H1 (cell line): ENCODE measurements at regions not wholly inside any gene's neighbourhood (a gene's known extent, or its start where the extent isn't known, plus 50 kb on each side); places are given as distances from the start of the nearest gene placed in this dataset.

Experiments
- CTCF ChIA-PET: fragments of 300-600 bp; sonication (Branson Sonifier 250); formaldehyde crosslinking; loops from one replicate; lab custom pipeline; 2021; ENCODE audit not compliant: partially characterized antibody; lab: Charles Lee
- POLR2A ChIA-PET: fragments of 300-600 bp; sonication (Branson Sonifier 250); formaldehyde crosslinking; loops from one replicate; lab custom pipeline; 2021; ENCODE audit warnings: inconsistent platforms; ENCODE audit not compliant: partially characterized antibody; lab: Charles Lee
- DNase-seq, 2 experiments: peaks; one replicate each; pipeline versions ENCODE4 v3.0.0 to v3.0.0-alpha.2; 2010 to 2022; ENCODE audit warnings: low spot score in 2 of 2, low read depth in 1 of 2, mixed read lengths in 1 of 2
- FAIRE-seq: peaks from 2 replicates; lab custom pipeline; 2011; peaks lifted over from hg19 to GRCh38; lab: Jason Lieb, UNC
- H2AFZ ChIP-seq: 2 replicates; pipeline ENCODE4 v1.8.1; 2012; ENCODE audit warnings: low read length, inconsistent platforms
- H2AK5ac ChIP-seq: 2 replicates; pipeline ENCODE4 v1.6.1; 2013; ENCODE audit warnings: low read depth, low read length
- H2BK120ac ChIP-seq: replicated peaks from 2 replicates; pipeline ENCODE3; 2013; ENCODE audit warnings: low read depth, low read length, inconsistent platforms
- H2BK12ac ChIP-seq: 2 replicates; pipeline ENCODE4 v1.6.1; 2013; ENCODE audit warnings: low read depth, low read length
- H2BK15ac ChIP-seq: 2 replicates; pipeline ENCODE4 v1.6.1; 2013; ENCODE audit warnings: low read length
- H2BK20ac ChIP-seq: 2 replicates; pipeline ENCODE4 v1.6.1; 2013; ENCODE audit warnings: low read length
- H2BK5ac ChIP-seq: 2 replicates; pipeline ENCODE4 v1.6.1; 2013; ENCODE audit warnings: low read depth, low read length
- H3K14ac ChIP-seq: 2 replicates; pipeline ENCODE4 v1.6.1; 2013; ENCODE audit warnings: inconsistent platforms; ENCODE audit not compliant: insufficient read length
- H3K18ac ChIP-seq: 2 replicates; pipeline ENCODE4 v1.6.1; 2013; ENCODE audit warnings: low read length; ENCODE audit errors: extremely low read depth
- H3K23ac ChIP-seq: 2 replicates; pipeline ENCODE4 v1.6.1; 2013; ENCODE audit warnings: inconsistent platforms; ENCODE audit not compliant: insufficient read length
- H3K23me2 ChIP-seq: 2 replicates; pipeline ENCODE4 v1.6.1; 2013; ENCODE audit warnings: low read depth, low read length
- H3K27ac ChIP-seq: 2 replicates; pipeline ENCODE4 v1.6.1; 2011; ENCODE audit warnings: low read depth, low read length, inconsistent platforms
- H3K27me3 ChIP-seq, 4 experiments: replicated peaks in 1 of 4; 1 replicate in 1 of 4; 2 replicates in 3 of 4; pipeline versions ENCODE4 v1.6.1 to v1.8.1; 2011 to 2013; ENCODE audit warnings: low read length in 3 of 4, mild to moderate bottlenecking in 3 of 4, inconsistent platforms in 2 of 4, mixed read lengths in 2 of 4, moderate library complexity in 1 of 4; ENCODE audit not compliant: control insufficient read depth in 3 of 4, insufficient read depth in 3 of 4; ENCODE audit errors: extremely low read depth in 1 of 4
- H3K36me3 ChIP-seq, 4 experiments: 2 replicates each; pipeline versions ENCODE4 v1.6.1 to v1.8.1; 2011 to 2013; ENCODE audit warnings: mild to moderate bottlenecking in 4 of 4, low read length in 3 of 4, moderate library complexity in 2 of 4, control low read depth in 1 of 4, inconsistent platforms in 1 of 4; ENCODE audit not compliant: insufficient read depth in 4 of 4, control insufficient read depth in 2 of 4
- H3K4ac ChIP-seq: replicated peaks from 2 replicates; pipeline ENCODE3; 2013; ENCODE audit warnings: low read length, low read depth, mixed read lengths, inconsistent platforms; ENCODE audit not compliant: insufficient read length
- H3K4me1 ChIP-seq, 4 experiments: replicated peaks in 1 of 4; 1 replicate in 1 of 4; 2 replicates in 3 of 4; pipeline versions ENCODE4 v1.6.1 to v1.8.1; 2011 to 2013; ENCODE audit warnings: low read length in 3 of 4, inconsistent platforms in 2 of 4, mixed read lengths in 1 of 4; ENCODE audit not compliant: insufficient read depth in 4 of 4, control insufficient read depth in 3 of 4
- H3K4me2 ChIP-seq, 2 experiments: 2 replicates each; pipeline versions ENCODE4 v1.6.1 to v1.8.1; 2011 to 2013; ENCODE audit warnings: low read depth in 2 of 2, low read length in 2 of 2, control low read depth in 1 of 2, inconsistent platforms in 1 of 2, mild to moderate bottlenecking in 1 of 2; ENCODE audit not compliant: insufficient read depth in 1 of 2
- H3K4me3 ChIP-seq, 4 experiments: fragments of 200-600, 300-600 bp in 1 of 4; sonication (generic), shearing (Covaris generic), sonication (Bioruptor Twin) in 1 of 4; 2 replicates each; pipeline versions ENCODE4 v1.5.1 to v1.8.1; 2011 to 2016; ENCODE audit warnings: low read length in 4 of 4, low read depth in 3 of 4, control low read depth in 2 of 4, inconsistent platforms in 2 of 4, mild to moderate bottlenecking in 2 of 4, mixed read lengths in 1 of 4, moderate library complexity in 1 of 4; ENCODE audit not compliant: insufficient read depth in 2 of 4; ENCODE audit errors: extremely low read depth in 1 of 4
- H3K56ac ChIP-seq: replicated peaks from 2 replicates; pipeline ENCODE3; 2013; ENCODE audit warnings: low read depth, mild to moderate bottlenecking, mixed read lengths, low read length, inconsistent platforms; ENCODE audit not compliant: insufficient read length
- H3K79me1 ChIP-seq: 2 replicates; pipeline ENCODE4 v1.6.1; 2013; ENCODE audit warnings: low read depth, low read length, control low read depth
- H3K79me2 ChIP-seq, 2 experiments: 2 replicates each; pipeline versions ENCODE4 v1.6.1 to v1.8.1; 2012 to 2013; ENCODE audit warnings: low read length in 2 of 2, mild to moderate bottlenecking in 2 of 2, inconsistent platforms in 1 of 2; ENCODE audit not compliant: insufficient read depth in 2 of 2, control insufficient read depth in 1 of 2
- H3K9ac ChIP-seq, 4 experiments: replicated peaks in 1 of 4; 1 replicate in 1 of 4; 2 replicates in 3 of 4; pipeline versions ENCODE4 v1.6.1 to v1.8.1; 2011 to 2013; ENCODE audit warnings: low read depth in 3 of 4, low read length in 3 of 4, control low read depth in 2 of 4, mild to moderate bottlenecking in 2 of 4, moderate library complexity in 2 of 4, inconsistent platforms in 1 of 4; ENCODE audit errors: extremely low read depth in 1 of 4
- H3K9me3 ChIP-seq, 2 experiments: 2 replicates each; pipeline versions ENCODE4 v1.6.1 to v1.8.1; 2012 to 2013; ENCODE audit warnings: mild to moderate bottlenecking in 2 of 2, moderate library complexity in 2 of 2, control low read depth in 1 of 2, inconsistent platforms in 1 of 2, low read depth in 1 of 2, low read length in 1 of 2, mixed read lengths in 1 of 2; ENCODE audit not compliant: insufficient read depth in 2 of 2
- H4K20me1 ChIP-seq, 2 experiments: replicated peaks in 1 of 2; 2 replicates each; pipeline versions ENCODE3 to v1.8.1; 2011 to 2013; ENCODE audit warnings: inconsistent platforms in 2 of 2, low read length in 2 of 2, mild to moderate bottlenecking in 1 of 2; ENCODE audit not compliant: insufficient read depth in 2 of 2, control insufficient read depth in 1 of 2
- H4K5ac ChIP-seq: 2 replicates; pipeline ENCODE4 v1.6.1; 2013; ENCODE audit warnings: low read length, low read depth, mixed read lengths, inconsistent platforms; ENCODE audit not compliant: insufficient read length
- H4K8ac ChIP-seq: 2 replicates; pipeline ENCODE4 v1.8.0; 2013; ENCODE audit warnings: mild to moderate bottlenecking, moderate library complexity, low read length, inconsistent platforms; ENCODE audit not compliant: insufficient read depth; ENCODE audit errors: extremely low read depth
- H4K91ac ChIP-seq: replicated peaks from 2 replicates; pipeline ENCODE3; 2013; ENCODE audit warnings: low read length, mixed read lengths, inconsistent platforms; ENCODE audit not compliant: insufficient read length
- HDAC6 ChIP-seq: IDR thresholded peaks from one replicate; pipeline ENCODE4 v1.7.1; 2012; ENCODE audit warnings: low read depth, mild to moderate bottlenecking, inconsistent platforms, low read length, moderate library complexity
- NRF1 ChIP-seq: IDR thresholded peaks from 2 replicates; pipeline ENCODE4 v1.6.1; 2011; ENCODE audit warnings: mild to moderate bottlenecking, low read depth, low read length, improper control_type of control experiment
- RBBP5 ChIP-seq: IDR thresholded peaks from 2 replicates; pipeline ENCODE4 v1.7.1; 2012; ENCODE audit warnings: low read depth, mild to moderate bottlenecking, inconsistent platforms, low read length, moderate library complexity, borderline replicate concordance
- SIX5 ChIP-seq: IDR thresholded peaks from 2 replicates; pipeline ENCODE4 v1.6.1; 2011; ENCODE audit warnings: mild to moderate bottlenecking, low read depth, low read length
- SP2 ChIP-seq: IDR thresholded peaks from 2 replicates; pipeline ENCODE4 v1.6.1; 2012; ENCODE audit warnings: mild to moderate bottlenecking, low read length, inconsistent platforms
- TEAD4 ChIP-seq: IDR thresholded peaks from 2 replicates; pipeline ENCODE4 v1.6.1; 2012; ENCODE audit warnings: low read depth, low read length, inconsistent platforms, mixed read lengths
- ZNF274 ChIP-seq: IDR thresholded peaks from 2 replicates; pipeline ENCODE4 v1.7.0; 2012; ENCODE audit warnings: low read length, borderline replicate concordance; ENCODE audit errors: extremely low read depth
- WGBS, 2 experiments: shearing (Covaris generic) in 1 of 2; methylation state at CpG; one replicate each; pipeline versions ENCODE4 v1.1.6 to v1.1.7; 2013 to 2015; ENCODE audit warnings: low lambda C conversion rate in 2 of 2, mixed read lengths in 2 of 2, inconsistent platforms in 1 of 2, low coverage in 1 of 2, missing lambda C conversion rate in 1 of 2; ENCODE audit not compliant: insufficient replicate concordance in 2 of 2, insufficient coverage in 1 of 2, insufficient read length in 1 of 2; ENCODE audit errors: extremely low coverage in 1 of 2, missing lambda C conversion rate in 1 of 2; 5-methylcytosine and 5-hydroxymethylcytosine counted together

DNA sequence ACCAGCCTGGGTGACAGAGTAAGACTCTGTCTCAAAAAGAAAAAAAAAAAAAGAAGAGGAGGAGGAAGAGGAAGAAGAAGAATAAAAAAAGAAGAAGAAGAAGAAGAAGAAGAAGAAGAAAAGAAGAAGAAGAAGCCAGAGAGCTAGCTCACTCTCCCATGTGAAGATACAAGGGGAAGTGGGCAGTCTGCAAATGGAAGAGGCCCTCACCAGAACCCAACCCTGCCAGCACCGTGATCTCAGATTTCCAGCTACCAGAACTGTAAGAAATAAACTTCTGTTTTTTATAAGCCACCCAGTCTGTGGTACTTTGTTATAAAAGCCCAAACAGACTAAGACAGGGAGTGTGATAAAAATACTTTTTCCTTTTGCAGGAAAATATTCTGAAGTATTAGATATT lies 130.7 kb downstream of the ETNK1 start:
- H3K18ac ChIP-seq = no peak overlapping the region
- no peaks in the 10 kb centered on the region for H4K20me1 ChIP-seq
- H3K27ac ChIP-seq = no peak overlapping the region
- CTCF ChIA-PET = no interaction called here
- H2BK5ac ChIP-seq = no peak overlapping the region
- WGBS, 2 experiments = 88% methylated on average over 1 of the region's 1 CpG; no CpG with 5 or more reads in 1 of the 2 experiments
- no peaks in the 10 kb centered on the region for H3K4me1 ChIP-seq
- H2BK120ac ChIP-seq = no peak overlapping the region
- no peak overlapping the region for H4K5ac ChIP-seq
- no peak overlapping the region for H3K4me3 ChIP-seq
- H4K91ac ChIP-seq = no peak overlapping the region
- H3K14ac ChIP-seq = no peak overlapping the region
- no peak overlapping the region for H3K9ac ChIP-seq
- no peak overlapping the region for H3K4ac ChIP-seq
- no peak overlapping the region for H3K56ac ChIP-seq
- H3K79me1 ChIP-seq = no peaks in the 10 kb centered on the region
- H3K23me2 ChIP-seq = no peaks in the 10 kb centered on the region; the same call in 1 of the 2 replicates
- no peak for FAIRE-seq
- H4K8ac ChIP-seq = no peak overlapping the region
- H2BK12ac ChIP-seq = no peak overlapping the region
- no peak overlapping the region for H2AK5ac ChIP-seq
- no peaks in the 10 kb centered on the region for H3K79me2 ChIP-seq
- H3K9me3 ChIP-seq = no peaks in the 10 kb centered on the region
- H3K4me2 ChIP-seq = no peak overlapping the region
- no peak overlapping the region for H2BK20ac ChIP-seq
- no peaks in the 10 kb centered on the region for H3K36me3 ChIP-seq
- no peak overlapping the region for H2AFZ ChIP-seq
- H3K27me3 ChIP-seq = no peaks in the 10 kb centered on the region
- POLR2A ChIA-PET = no interaction called here
- TF ChIP-seq RBBP5 (no peak), SIX5 (no peak), HDAC6 (no peak), SP2 (no peak), NRF1 (no peak), ZNF274 (no peak), TEAD4 (no peak)
- TF ChIP-seq, all 59 proteins: peak for 0
- no peak for DNase-seq
- H2BK15ac ChIP-seq = no peak overlapping the region
- no peak overlapping the region for H3K23ac ChIP-seq
